Fibroblast of skin of abdomen (primary cell): ENCODE measurements at regions not wholly inside any gene's neighbourhood (a gene's known extent, or its start where the extent isn't known, plus 50 kb on each side); places are given as distances from the start of the nearest gene placed in this dataset.
"Not testable (repeated sequence)": the region's sequence is repeated elsewhere in the genome, so short reads cannot be mapped to it uniquely, and the experiment has no call there.

ENCODE experiments used
- DNase-seq: peaks from one replicate; pipeline ENCODE4 v3.0.0-alpha.2; 2013

DNA sequence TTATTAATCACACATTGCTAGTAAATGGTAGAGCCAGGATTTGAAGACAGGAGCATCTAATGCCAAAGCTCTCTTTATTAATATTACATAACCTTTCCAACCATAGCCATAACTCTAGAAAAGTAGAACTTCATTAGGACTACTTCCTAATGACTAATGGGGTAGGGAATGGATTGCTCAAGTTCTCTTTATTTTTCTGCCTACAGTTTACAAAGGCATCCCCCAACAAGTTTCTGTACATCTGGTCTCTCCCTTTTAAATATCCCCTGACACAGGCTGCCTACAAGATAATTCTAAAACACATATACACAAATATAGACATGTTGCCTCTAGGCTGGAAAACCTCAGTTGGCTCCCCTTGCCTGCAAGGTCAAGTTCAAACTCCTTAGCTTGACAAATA is 534.9 kb downstream of the SOX6 start:
- DNase-seq: no peak

DNA sequence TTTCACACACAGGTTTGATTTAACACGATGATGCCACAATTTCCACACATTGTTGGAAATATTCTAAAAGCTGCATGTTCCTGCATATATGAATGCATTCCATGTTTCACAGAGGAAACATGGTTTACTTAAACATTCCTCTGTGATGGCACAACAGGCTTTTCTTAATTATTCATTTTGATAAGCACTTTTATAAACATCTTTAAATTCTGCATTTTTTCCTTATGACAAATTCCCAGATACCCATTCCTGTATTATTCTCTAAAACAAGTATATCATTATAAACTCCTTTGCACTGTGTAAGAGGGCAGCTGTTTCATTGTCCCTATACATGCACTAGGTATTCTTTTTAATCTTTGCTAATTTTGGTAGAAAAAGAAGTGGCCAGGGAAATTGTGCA is 532.3 kb downstream of the SOX6 start:
- peak; percentile 23 for DNase-seq

DNA sequence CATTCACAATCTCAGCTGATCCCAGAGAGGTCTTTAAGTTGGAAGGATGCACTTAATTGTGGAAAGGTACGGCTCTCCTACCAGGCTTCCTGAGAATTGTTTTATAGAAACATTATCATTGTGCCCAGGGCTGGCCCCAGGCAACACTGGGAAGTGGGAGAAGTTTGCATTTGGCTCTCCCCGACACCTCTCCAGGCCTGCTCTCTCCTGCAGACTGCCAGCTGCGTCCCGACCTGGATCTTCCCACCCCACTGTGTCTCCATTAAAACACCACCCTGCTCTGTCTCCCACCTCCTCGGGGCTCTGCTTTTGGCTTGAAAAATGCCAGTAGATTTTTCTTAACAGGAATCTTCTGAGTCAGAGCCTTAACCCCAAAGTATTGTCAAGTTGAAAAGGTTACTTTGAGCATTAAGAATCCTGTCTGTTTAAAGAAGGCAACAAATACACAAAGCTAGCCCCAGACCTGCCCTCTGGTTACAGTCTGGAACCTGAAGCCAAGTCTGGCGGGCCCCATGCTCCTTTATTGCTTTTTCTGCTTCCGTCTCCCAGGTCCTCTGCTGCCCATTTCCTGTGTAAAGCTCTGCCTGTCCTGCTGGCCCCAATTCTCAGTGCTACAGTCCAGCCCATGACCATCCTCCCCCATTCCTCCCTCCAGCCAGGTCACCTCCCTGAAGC is 530.2 kb downstream of the SOX6 start:
- no peak for DNase-seq

DNA sequence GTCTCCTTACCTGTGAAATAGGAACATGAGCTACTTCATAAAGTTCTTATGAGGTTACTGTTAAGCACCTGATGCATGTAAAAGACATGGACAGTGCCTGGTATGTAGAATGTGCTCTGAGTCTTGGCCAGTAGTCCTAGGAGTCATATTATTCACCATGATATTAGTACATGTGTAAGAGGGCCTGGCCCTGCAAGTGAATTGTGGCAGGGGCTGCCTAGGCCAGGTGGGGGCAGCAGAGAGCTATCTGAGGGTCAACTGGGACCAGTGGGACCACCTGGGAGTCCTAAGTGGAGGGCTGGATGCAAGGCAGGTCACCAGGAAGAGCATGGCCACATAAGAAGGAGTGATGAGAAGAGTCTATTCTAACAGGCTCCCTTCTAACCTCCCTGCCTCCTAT is 529.5 kb downstream of the SOX6 start:
- DNase-seq: peak; percentile 13

DNA sequence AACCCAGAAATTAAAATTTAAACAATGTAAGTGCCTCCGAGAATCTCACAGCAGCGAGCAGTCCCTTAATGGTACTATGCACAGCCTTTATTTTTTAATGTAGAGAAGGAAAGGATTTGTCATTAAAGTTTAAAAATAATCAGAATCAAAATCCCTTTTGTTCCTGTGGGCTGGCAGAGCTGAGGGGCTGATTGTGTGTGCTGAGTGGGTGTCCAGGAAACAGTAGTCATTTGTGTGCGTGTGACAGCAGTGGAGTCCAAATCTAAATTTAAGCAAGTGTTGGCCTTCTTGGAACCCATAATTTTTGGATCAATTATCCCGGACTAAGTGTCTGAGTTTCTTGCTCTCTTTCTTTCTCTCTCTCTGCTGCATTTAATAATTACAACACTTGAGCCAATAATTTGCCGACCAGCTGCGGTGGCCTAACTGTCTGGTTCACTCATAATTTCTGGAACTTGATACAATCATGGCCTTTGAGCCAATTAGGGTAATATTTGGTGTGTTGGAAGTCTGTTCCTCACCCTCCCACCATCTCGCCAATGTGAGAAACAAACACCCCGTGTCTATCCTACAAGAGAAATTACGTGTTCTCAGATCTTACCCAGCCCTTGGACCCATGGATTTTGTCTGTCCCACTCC is 528.0 kb downstream of the SOX6 start:
- no peak for DNase-seq

DNA sequence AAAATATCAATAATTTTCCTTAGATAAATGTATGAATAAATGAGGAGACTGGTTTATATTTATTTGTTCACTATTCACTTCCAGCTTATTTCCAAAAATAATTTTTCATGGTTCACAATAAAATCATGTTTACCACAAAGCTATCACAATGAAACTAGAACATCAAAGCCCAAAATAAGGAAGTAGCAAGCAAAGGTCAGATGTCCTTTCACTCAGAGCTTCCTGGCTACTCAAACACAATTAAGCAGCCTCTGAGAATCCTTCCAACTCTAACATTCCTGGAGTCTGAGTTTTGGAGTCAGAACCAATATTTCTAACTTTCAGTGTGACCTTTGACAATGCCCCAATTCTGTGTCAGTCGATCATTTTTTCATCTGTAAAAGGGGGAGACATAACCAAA is 527.0 kb downstream of the SOX6 start:
- DNase-seq: no peak

DNA sequence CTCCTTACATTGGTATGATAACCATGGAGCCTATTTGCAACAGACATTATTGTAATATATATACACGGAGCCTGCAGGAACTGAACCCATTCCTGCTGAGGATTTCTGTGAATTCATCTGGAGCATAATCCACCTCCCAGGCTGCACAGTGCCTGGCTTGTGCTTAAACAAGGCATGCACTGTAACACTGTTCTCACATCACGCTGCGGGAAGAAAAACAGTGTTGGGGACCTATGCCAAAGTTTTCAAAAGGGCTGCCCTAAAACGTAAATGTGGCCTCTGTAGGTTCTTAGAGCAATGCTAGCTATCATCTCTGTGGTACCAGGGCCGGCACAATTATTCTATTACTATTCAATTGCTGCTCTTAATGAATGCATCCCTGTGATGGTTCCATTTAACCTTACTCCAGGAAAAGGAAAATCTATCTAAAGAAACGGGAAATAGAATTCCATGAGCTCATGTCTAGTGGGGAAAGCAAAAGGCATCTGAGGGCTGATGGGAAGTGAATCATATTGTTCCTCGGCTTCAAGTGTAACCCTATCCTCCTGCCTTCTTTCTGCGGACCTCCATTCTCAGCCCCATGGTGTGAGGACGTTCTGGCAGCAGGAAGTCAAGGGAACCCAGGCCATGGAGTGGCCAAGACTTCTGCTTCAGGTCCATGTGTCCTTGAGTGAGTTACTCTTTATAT is 525.5 kb downstream of the SOX6 start:
- no peak for DNase-seq

DNA sequence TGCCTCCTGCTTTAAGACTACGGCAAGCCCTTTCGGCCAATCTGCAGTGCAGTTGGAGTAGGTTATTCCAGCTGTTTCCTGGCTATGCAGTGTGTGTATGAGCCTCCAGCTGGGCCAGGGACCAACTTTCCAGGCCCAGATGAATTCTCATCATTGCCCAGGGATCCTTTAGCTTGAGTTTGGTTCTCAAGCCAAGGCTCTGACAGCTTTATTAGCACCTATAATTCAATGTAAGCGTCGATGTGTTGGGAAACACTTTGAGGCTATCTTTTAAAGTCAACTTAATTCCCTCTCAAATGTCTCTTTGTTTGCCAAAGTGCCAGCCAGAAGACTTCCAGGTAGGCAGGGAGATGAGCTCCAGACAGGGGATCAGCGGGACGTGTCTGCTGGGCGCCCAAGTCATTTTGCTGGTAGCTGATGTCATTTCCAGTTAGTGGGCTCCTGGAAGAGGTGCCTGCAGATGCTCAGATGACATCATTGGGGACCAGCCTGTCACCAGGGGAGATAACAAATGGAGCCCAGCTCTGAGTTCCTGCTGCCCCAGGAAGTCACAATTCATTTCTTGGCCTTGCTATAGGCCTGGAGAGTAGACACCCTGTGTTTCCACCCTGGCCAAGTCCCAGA is 520.4 kb downstream of the SOX6 start:
- DNase-seq: no peak

DNA sequence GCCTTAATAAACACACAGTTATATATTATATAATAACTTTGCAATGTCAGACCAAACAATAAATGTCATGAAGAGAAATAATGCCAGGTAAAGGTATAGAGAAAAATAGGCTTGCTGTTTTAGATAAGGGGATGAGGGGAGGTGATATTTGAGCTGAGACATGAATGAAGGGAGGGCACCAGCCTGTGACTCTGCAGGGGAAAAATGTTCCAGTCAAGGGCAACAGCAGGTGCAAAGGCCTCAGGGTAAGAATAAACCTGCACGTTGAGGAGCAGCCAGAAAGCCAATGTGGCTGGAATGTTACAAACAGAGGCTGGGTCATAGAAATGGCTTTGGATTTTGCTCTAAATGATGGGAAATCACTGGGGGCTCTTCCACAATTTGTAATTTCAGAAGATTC is 519.6 kb downstream of the SOX6 start:
- DNase-seq: no peak

DNA sequence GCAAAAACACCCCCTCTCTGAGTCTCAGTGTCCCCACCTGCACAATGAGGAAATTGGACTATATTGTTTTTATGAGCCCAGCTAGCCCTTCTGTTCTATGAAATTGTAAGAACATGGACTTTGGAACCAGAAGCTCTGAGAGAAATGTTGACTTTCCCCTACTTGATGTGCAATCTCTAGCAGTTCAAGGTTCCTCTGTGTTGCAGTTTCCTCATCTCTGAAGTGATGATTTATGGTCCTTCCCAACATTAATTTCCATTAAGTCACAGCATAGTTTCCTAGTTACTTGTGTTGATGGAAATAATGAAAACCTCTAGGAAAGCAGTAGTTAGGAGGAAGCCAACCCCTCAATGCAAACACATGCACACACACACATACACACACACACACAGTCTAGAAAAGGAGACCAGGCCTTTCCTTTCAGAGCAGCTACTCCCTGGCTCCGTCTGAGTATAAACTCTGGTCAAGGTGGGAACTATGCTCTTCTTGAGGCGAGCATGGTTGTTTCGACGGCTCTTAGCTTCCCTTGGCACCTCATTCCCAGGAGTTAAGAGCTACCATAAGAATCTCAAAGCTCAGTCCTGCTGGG is 518.4 kb downstream of the SOX6 start:
- no peak for DNase-seq

DNA sequence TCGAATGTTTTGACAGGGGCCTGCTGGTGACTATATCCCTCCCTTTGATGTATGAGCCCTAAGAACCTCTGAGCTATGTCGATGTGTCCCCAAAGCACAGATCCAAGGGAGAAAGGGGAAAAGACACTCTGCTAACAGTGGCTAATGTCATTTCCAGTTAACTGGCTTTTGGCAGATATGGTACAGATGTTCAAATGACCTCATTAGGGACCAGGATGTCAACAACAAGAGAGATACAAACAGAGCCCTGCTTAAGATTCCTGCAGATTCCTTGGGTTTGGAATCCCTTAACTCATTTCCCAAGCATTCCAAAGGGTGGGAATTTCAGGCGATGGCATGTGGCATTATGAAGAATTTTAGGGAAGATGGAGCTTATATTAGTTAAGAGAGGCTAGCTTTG is 517.3 kb downstream of the SOX6 start:
- no peak for DNase-seq

DNA sequence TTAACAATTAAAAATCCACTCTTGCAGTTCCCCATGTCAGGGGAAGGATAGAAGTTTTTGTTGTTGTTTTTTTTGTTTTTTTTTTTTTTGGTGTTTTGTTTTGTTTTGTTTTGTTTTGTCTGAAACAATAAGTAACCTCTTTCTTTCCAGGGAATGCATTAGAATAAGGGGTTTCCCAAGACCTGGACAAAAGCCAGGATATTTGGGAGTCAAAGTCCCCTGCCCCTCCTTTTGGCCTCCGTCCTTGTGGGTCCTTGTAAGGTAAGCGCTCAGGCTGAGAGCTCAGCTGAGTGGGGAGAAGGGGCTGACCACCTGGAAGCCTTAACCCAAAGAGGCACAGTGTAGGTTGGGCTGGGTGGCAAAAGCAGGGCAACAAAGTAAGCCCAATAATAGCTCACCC is 515.4 kb downstream of the SOX6 start:
- no peak for DNase-seq

DNA sequence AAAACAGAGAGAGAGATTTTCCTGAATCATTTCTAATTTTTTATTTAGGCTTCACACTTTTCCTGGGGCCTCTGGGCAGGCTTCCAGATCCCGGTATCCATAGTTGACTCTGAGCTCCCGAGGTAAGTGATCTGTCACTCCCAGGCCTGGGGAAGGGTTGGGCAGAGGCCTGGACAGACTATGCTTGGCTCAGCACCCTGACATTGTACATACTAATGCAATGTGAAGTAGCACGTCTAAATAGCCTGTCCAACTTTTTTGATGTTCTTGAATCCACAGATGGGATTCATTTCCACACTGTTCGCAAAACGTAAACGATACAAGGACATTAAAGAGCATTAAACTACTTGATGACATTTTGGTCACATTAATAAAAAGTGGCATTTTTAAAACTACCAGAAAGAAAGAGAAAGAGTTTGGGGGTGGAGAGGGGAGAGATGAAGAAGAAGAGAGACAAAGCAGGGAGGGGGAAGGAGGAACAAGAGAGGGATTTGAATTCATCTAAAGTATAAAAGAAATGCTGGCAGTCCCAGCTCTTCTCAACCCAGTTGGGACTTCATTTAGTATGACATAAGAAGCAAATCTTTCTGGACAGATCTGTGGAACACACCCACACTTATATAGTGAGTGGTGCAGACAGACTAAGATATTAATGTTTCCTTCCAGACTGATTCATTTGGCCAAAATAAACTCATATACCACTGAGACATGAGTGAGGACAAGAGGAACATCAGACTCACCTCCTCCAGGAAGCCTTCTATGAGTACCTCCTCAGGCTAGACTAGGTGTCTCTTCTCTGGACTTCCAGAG is 514.2 kb downstream of the SOX6 start:
- no peak for DNase-seq

DNA sequence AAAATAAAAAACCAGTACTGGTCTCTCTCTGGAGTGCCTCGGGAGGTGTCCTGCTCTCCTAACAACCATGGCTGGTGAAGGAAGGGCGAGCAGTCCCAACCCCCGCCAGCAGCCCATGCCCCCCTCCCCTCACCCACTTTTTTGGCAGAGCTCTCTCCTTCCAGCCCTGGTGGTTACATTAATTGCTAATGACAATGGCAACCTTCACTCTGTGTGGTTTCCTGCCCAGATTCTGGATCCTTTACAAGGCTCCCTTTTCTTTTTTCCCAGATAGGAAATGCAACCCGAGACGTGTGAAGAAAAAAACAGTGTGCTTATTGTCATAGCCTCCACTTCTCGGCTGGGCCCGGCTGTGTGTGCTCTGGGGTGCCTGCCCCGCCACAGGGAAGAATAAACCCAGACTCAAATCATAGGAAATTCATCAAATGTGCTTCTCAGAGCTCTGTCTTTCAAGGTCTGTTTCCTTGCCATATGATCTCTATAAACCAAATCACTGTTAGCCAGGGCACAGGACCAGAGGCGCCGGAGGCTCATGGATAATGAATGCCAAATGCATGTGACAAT is 513.0 kb downstream of the SOX6 start:
- no peak for DNase-seq

DNA sequence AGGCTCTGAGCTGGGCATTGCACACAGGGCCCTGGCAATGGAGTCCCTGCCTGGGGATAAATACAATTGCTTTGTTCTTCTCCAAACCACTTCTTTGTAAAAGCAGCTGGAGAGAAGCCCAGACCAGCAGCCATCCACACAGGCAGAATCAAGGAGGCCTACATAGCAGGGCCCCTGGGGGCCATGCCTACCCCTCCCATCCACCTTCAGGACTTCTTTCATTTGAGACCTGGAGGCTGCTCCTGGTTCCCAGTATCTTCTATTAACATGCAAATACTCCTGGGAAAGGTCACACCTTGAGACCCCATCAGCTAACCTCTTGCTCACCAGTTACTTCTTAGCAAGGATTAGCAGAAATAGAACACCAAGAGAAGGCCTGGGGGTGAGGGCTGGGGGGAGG is 511.1 kb downstream of the SOX6 start:
- no peak for DNase-seq

DNA sequence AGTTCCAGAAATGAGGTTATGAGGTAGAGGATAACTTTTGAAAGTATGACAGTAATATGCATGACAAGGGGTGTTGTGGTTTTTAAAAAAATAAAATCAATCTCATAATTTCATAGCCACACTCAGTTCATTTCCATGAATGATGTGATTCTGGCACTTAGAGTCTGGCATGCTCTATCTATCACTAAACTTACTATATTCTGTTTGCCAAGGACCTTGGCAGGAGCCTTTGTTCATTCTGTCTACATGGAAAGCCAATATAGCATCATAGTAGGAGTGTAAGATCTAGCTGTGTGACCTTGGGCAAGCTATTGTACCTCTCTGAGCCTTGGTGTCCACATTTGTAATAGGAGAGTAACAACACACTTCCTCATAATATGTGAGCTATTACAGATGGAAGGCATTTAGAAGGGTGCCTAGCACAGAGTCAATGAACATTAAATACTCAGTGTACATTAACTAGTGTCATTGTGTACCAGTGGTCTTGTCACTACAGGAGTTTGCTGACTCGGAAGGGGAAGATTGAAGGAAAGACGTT is 507.6 kb downstream of the SOX6 start:
- no peak for DNase-seq

DNA sequence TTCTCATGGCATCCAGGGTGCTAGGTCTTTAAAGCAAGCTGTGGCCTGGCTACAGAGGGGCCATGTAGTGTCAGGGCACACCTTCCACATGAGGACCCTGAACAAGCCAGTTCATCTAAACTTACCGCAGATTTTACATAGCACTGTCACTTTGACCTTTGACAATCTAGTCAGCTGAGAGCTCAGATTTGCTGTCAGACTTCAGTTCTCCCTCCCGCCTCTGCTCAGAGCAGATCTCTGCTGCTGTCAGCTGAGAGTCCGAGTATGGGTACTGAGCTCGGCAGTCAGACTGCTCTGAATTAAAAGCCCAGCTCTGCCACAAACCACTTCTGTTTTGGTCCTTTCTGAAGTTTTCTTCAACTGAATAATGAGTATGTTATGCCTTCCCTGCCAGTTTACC is 507.1 kb downstream of the SOX6 start:
- DNase-seq: no peak

DNA sequence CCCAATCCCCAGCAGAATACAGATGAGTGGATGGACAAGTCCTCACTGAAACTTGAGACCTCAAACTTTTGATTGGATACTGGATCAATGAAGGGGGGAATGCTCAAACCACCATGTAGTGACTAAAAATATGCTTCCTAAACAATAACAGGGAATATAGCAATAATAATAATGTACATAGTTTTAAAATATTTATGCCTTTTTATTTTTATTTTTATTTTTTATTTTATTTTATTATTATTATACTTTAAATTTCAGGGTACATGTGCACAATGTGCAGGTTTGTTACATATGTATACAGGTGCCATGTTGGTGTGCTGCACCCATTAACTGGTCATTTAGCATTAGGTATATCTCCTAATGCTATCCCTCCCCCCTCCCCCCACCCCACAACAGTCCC is 506.0 kb downstream of the SOX6 start:
- DNase-seq: not testable (repeated sequence)

DNA sequence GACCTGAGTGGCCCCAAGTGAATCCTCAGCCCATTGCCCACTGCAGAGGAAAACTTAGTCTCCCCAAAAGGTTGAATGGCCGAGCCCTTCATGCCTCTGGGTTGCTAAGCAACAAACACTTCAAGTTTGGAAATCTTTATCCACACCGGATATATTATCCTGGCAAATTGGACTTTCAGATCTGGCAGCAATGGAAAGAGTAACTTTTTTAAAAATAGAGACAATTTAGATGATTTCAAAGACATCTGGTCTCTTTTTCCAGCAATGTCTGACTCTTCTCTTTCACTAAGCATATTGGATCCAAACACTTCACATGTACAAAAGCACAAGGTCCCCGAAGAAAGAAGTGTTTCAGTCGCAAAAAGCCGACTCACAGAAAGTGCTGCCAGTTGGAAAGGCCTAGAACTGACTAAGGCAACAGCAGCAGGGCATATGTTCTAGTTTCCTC is 505.3 kb downstream of the SOX6 start:
- DNase-seq: no peak

DNA sequence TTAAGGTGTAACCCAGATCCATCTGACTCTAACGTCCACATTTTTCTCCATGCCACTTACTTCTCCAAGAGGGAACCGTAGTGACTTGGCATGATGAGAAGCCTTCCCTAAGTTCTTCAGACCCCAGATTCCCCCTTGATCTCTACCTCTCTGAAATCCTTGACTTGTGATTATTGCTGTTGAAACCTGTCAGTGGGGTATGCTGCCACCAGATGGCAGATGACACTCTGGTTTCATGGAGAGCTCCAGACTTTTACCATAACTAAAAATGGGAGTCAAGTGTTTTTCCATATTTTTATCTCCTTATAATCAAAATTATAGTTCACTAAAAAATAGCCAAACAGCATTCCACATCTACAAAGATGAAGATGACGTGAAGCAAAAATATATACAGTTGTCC is 504.2 kb downstream of the SOX6 start:
- no peak for DNase-seq

DNA sequence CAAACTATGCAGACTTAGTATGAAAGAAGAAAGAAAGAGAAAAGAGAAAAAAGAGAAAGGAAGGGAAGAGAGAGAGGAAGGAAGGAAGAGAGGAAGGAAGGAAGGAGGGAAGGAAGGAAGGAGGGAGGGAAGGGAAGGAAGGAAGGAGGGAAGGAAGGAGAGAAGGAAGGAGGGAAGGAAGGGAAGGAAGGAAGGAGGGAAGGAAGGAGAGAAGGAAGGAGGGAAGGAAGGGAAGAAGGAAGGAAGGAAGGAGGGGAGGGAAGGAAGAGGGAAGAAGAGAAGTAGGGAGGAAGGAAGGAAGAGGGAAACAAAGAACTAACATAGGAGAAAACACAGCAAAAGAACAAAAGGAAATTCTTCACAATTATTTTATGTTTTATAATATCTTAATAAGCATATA is 502.1 kb downstream of the SOX6 start:
- no peak for DNase-seq

DNA sequence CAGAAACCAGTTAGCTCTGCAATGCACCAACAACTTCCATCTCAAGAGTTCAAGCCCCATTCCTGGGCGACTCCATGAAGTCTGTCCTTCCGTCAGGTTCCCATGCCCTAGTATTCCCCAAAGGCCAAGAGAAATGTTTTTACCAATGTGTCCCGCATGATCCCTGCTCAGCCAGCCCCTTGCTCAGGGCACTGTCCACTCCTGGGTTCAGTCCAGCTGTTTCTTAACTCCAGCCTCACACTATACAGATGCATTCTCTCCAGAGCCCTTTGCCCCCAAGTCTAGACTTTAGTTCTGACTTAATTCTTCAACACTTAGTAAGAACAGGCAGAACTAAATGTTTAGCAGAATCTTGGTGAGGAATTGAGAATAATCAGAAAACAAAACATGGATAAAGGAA is 497.5 kb downstream of the SOX6 start:
- DNase-seq: no peak
